ENCODE measurements at regions not wholly inside any gene's neighbourhood (a gene's known extent, or its start where the extent isn't known, plus 50 kb on each side); places are given as distances from the start of the nearest gene placed in this dataset.

DNA sequence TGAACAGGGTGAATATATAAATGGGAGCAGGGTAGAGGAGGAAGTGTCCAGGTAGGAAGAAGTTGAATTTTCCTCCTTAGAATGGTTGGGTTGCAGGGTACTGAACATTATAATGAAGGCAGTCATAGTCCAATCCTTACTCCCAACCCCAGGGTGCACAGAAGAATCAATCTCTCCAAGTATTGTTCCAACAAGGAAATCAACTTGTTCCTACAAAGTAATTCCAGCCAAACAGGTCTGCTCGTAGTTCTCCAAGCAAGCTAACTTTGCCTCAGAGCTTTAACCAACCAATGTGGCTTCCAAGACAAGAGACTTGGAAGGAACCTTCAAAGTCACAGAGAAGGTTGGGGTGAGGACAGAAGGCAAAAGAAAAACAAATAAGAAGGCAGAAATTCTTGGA, 527.2 kb downstream of the MED13L start:
- peaks cover 10% of the 10 kb centered on the region for H3K4me1 Mint-ChIP-seq (ENCODE audit: low read depth)
- no peaks in the 10 kb centered on the region for H3K36me3 Mint-ChIP-seq (ENCODE audit: insufficient read depth)
- H3K9me3 Mint-ChIP-seq (ENCODE audit: low read depth): no peaks in the 10 kb centered on the region
- no peak overlapping the region for H3K4me3 Mint-ChIP-seq (ENCODE audit: low read depth)
- no peak for DNase-seq (ENCODE audit: low spot score, unreplicated experiment)
- TF ChIP-seq, protein P1, sequence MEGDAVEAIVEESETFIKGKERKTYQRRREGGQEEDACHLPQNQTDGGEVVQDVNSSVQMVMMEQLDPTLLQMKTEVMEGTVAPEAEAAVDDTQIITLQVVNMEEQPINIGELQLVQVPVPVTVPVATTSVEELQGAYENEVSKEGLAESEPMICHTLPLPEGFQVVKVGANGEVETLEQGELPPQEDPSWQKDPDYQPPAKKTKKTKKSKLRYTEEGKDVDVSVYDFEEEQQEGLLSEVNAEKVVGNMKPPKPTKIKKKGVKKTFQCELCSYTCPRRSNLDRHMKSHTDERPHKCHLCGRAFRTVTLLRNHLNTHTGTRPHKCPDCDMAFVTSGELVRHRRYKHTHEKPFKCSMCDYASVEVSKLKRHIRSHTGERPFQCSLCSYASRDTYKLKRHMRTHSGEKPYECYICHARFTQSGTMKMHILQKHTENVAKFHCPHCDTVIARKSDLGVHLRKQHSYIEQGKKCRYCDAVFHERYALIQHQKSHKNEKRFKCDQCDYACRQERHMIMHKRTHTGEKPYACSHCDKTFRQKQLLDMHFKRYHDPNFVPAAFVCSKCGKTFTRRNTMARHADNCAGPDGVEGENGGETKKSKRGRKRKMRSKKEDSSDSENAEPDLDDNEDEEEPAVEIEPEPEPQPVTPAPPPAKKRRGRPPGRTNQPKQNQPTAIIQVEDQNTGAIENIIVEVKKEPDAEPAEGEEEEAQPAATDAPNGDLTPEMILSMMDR (IDR thresholded peaks at IDR 0.05; ENCODE audit: unreplicated experiment): no peak
- peaks cover 14% of the 10 kb centered on the region for H3K27me3 Mint-ChIP-seq
- no peak overlapping the region for H3K27ac Mint-ChIP-seq

DNA sequence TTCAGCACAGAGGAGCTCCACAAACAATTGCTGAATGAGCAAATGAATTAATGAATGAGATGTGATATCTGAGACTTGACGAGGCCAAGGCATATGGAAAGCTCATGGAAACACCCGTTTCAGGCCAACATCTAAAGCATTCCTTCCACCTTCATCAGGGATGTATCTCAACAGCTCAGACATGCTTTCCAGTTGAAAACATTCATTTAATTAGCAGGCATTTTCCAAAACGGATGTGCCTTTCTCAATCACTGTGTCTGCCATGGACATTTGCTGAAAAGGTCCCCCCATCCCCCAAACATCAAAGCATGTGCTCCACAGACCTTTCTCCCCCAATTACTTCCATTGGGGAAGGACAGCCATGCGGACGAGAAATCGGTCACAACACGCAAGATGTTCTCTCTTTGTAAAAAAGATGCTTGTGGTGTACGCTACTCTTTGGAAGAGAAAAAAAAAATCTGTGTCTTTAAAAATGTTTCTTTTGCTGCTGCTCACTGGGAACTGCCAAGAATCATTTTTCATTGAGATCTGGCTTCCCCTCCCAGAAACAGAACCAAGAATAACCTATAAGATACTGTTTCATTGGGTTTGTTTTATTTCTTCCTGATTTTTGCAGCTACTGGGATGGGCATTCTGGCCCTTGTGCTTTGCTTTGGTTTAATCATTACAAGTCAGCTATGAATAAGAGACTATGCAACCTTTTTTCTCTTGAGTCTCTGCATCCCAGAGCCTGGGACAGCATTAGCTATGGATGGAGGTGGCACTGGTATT, 528.2 kb downstream of the MED13L start:
- TF ChIP-seq, protein P1 (IDR thresholded peaks at IDR 0.05; ENCODE audit: unreplicated experiment): no peak
- Mint-ChIP-seq H3K9me3 (ENCODE audit: low read depth) (no peaks in the 10 kb centered on the region), H3K27ac (no peak overlapping the region), H3K4me3 (ENCODE audit: low read depth) (no peak overlapping the region), H3K27me3 (peaks cover 12% of the 10 kb centered on the region), H3K4me1 (ENCODE audit: low read depth) (peaks cover 4% of the 10 kb centered on the region), H3K36me3 (ENCODE audit: insufficient read depth) (no peaks in the 10 kb centered on the region)
- DNase-seq (ENCODE audit: low spot score, unreplicated experiment): no peak

DNA sequence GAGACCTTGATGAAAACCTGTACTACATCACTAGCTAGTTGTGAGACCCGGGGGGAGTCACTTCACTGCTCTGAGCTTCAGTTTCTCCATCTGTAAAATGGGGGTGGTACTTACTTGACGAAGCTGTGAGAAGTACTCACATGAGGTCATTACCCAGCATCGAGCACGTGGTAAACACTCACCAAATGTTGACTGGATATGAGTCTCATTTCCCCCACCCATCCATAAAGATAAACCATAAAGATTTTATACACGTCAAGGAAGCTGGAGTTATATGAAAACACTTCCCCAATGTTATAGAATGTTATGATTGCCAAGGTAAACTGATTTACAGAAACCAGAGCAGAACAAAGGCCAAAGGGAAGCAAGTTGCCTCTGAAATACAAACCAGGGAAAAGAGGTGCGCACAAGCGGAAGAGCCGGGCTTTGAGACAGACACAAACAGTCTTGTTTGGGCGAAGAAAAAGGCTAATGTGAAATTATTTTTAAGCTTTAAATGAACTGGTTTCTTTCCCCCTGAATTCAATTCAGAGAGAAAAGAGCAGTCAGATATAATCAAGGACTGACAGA, 536.8 kb downstream of the MED13L start:
- Mint-ChIP-seq H3K27me3 (peaks cover 12% of the 10 kb centered on the region), H3K36me3 (ENCODE audit: insufficient read depth) (no peaks in the 10 kb centered on the region), H3K9me3 (ENCODE audit: low read depth) (no peaks in the 10 kb centered on the region), H3K27ac (no peak overlapping the region), H3K4me1 (ENCODE audit: low read depth) (no peaks in the 10 kb centered on the region), H3K4me3 (ENCODE audit: low read depth) (no peak overlapping the region)
- TF ChIP-seq, protein P1 (IDR thresholded peaks at IDR 0.05; ENCODE audit: unreplicated experiment): no peak
- DNase-seq (ENCODE audit: low spot score, unreplicated experiment): no peak

DNA sequence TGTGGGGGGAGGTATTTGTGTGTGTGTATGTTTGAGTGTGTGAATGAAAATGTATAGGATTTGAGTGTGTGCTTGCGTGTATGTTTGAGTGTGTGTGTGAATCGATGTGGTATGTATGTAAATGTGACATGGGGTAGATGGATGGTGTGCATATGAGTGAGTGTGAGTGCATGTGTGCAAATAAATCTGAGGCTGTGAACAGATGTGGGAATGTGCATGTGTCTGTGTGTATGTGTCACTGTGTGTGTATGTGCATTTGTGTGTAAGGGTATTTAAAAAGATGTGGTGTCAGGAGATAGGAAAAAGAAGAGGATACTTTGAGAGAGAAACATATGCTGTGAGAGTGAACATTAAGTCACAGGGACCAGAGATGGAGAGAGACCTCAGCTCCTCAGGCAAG, 539.6 kb downstream of the MED13L start:
- TF ChIP-seq, protein P1 (IDR thresholded peaks at IDR 0.05; ENCODE audit: unreplicated experiment): no peak
- Mint-ChIP-seq H3K36me3 (ENCODE audit: insufficient read depth) (no peaks in the 10 kb centered on the region), H3K9me3 (ENCODE audit: low read depth) (no peaks in the 10 kb centered on the region), H3K27me3 (peaks cover 3% of the 10 kb centered on the region), H3K4me3 (ENCODE audit: low read depth) (no peak overlapping the region), H3K27ac (no peak overlapping the region), H3K4me1 (ENCODE audit: low read depth) (no peaks in the 10 kb centered on the region)
- DNase-seq (ENCODE audit: low spot score, unreplicated experiment): no peak

DNA sequence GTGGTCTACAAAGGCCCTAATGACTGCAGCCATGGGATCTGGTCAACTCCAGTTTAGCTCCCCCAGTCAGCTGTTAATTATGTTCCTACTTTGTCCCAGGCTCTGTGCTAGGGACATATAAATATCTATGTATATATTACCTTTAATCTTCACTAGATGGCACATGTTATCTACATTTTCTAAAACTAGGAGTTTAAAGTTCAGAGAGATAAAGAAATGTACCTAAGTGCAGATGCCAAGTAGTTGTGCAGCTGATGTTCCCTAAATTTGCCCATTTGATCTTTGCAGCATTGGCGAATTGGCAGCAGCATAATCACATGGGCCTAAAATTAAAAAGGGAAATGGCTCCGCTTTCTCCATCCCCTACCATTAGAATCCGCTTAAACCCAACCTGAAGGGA, 541.1 kb downstream of the MED13L start:
- no peak overlapping the region for H3K4me3 Mint-ChIP-seq (ENCODE audit: low read depth)
- no peaks in the 10 kb centered on the region for H3K4me1 Mint-ChIP-seq (ENCODE audit: low read depth)
- no peak for DNase-seq (ENCODE audit: low spot score, unreplicated experiment)
- H3K36me3 Mint-ChIP-seq (ENCODE audit: insufficient read depth): no peaks in the 10 kb centered on the region
- H3K27ac Mint-ChIP-seq: no peak overlapping the region
- no peaks in the 10 kb centered on the region for H3K27me3 Mint-ChIP-seq
- H3K9me3 Mint-ChIP-seq (ENCODE audit: low read depth): no peaks in the 10 kb centered on the region
- TF ChIP-seq, protein P1 (IDR thresholded peaks at IDR 0.05; ENCODE audit: unreplicated experiment): no peak
